ENCODE measurements at regions not wholly inside any gene's neighbourhood (a gene's known extent, or its start where the extent isn't known, plus 50 kb on each side); places are given as distances from the start of the nearest gene placed in this dataset.

GRCh38 chr13:61738236-61738750 is 322.6 kb upstream of the PCDH20 start:
- TF ChIP-seq, protein P1, sequence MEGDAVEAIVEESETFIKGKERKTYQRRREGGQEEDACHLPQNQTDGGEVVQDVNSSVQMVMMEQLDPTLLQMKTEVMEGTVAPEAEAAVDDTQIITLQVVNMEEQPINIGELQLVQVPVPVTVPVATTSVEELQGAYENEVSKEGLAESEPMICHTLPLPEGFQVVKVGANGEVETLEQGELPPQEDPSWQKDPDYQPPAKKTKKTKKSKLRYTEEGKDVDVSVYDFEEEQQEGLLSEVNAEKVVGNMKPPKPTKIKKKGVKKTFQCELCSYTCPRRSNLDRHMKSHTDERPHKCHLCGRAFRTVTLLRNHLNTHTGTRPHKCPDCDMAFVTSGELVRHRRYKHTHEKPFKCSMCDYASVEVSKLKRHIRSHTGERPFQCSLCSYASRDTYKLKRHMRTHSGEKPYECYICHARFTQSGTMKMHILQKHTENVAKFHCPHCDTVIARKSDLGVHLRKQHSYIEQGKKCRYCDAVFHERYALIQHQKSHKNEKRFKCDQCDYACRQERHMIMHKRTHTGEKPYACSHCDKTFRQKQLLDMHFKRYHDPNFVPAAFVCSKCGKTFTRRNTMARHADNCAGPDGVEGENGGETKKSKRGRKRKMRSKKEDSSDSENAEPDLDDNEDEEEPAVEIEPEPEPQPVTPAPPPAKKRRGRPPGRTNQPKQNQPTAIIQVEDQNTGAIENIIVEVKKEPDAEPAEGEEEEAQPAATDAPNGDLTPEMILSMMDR (IDR thresholded peaks at IDR 0.05; ENCODE audit: borderline replicate concordance, insufficient read depth, low read depth, low read length), result no peak
- H3K4me3 ChIP-seq (ENCODE audit: low read depth, low read length), result no peak overlapping the region

DNA sequence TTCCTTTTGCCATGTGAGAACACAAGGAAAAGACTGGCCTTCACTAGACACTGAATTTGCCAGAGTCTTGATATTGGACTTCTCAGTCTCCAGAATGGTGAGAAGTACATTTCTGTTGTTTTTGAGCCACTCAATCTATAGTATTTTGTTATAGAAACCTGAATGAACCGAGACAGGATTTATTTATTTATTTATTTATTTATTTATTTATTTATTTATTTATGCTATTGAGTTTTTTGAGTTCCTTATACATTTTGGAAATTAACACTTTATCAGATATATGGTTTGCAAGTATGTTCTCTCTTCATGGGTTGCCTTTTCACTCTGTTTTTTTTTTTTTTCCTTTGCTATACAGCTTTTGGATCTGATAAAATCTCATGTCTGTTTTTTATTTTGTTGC is 319.0 kb upstream of the PCDH20 start:
- TF ChIP-seq, protein P1 (IDR thresholded peaks at IDR 0.05; ENCODE audit: borderline replicate concordance, insufficient read depth, low read depth, low read length), result no peak
- no peak overlapping the region for H3K4me3 ChIP-seq (ENCODE audit: low read depth, low read length)

- no peak overlapping the region for H3K4me3 ChIP-seq (ENCODE audit: low read depth, low read length)
- TF ChIP-seq, protein P1 (IDR thresholded peaks at IDR 0.05; ENCODE audit: borderline replicate concordance, insufficient read depth, low read depth, low read length), result no peak
Measured at GRCh38 chr13:61728471-61728870, 312.8 kb upstream of the PCDH20 start.

GRCh38 chr13:61727767-61728166 is 312.1 kb upstream of the PCDH20 start:
- TF ChIP-seq, protein P1 (IDR thresholded peaks at IDR 0.05; ENCODE audit: borderline replicate concordance, insufficient read depth, low read depth, low read length), result no peak
- no peak overlapping the region for H3K4me3 ChIP-seq (ENCODE audit: low read depth, low read length)

- no peak overlapping the region for H3K4me3 ChIP-seq (ENCODE audit: low read depth, low read length)
- TF ChIP-seq, protein P1 (IDR thresholded peaks at IDR 0.05; ENCODE audit: borderline replicate concordance, insufficient read depth, low read depth, low read length), result no peak
Measured at GRCh38 chr13:61725806-61726205, 310.2 kb upstream of the PCDH20 start.

DNA sequence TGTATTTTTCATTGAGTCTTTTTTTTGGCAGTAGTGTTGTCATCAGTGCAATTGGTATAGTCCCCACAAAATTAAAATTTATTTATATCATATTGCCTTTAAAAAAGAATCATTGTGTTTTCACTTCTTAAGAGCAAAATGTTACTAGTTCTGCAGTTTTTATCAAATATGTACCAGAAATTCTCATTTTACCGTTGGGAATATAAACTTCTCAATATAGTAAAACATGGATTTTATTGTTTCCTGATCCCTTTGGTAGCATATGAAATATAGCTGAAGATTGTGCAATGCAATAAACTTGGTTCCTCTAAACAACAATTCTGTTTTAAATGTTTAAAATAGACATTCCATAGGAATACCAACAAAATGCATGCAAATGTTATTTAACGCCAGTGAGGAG is 306.5 kb upstream of the PCDH20 start:
- TF ChIP-seq, protein P1 (IDR thresholded peaks at IDR 0.05; ENCODE audit: borderline replicate concordance, insufficient read depth, low read depth, low read length), result no peak

GRCh38 chr13:61712621-61713020 is 297.0 kb upstream of the PCDH20 start:
- no peak overlapping the region for H3K4me3 ChIP-seq (ENCODE audit: low read depth, low read length)
- TF ChIP-seq, protein P1 (IDR thresholded peaks at IDR 0.05; ENCODE audit: borderline replicate concordance, insufficient read depth, low read depth, low read length), result no peak

More for the DNA sequence above, 306.5 kb upstream of the PCDH20 start:
- H3K4me3 ChIP-seq (ENCODE audit: low read depth, low read length), result no peak overlapping the region
